H1 (cell line): ENCODE measurements at regions not wholly inside any gene's neighbourhood (a gene's known extent, or its start where the extent isn't known, plus 50 kb on each side); places are given as distances from the start of the nearest gene placed in this dataset.

Experiments used
- CTCF ChIA-PET: fragments of 300-600 bp; sonication (Branson Sonifier 250); formaldehyde crosslinking; loops from one replicate; lab custom pipeline; 2021; ENCODE audit not compliant: partially characterized antibody; lab: Charles Lee
- POLR2A ChIA-PET: fragments of 300-600 bp; sonication (Branson Sonifier 250); formaldehyde crosslinking; loops from one replicate; lab custom pipeline; 2021; ENCODE audit warnings: inconsistent platforms; ENCODE audit not compliant: partially characterized antibody; lab: Charles Lee
- DNase-seq, 2 experiments: peaks; one replicate each; pipeline versions ENCODE4 v3.0.0 to v3.0.0-alpha.2; 2010 to 2022; ENCODE audit warnings: low spot score in 2 of 2, low read depth in 1 of 2, mixed read lengths in 1 of 2
- FAIRE-seq: peaks from 2 replicates; lab custom pipeline; 2011; peaks lifted over from hg19 to GRCh38; lab: Jason Lieb, UNC
- H2AFZ ChIP-seq: 2 replicates; pipeline ENCODE4 v1.8.1; 2012; ENCODE audit warnings: low read length, inconsistent platforms
- H2AK5ac ChIP-seq: 2 replicates; pipeline ENCODE4 v1.6.1; 2013; ENCODE audit warnings: low read depth, low read length
- H2BK120ac ChIP-seq: replicated peaks from 2 replicates; pipeline ENCODE3; 2013; ENCODE audit warnings: low read depth, low read length, inconsistent platforms
- H2BK12ac ChIP-seq: 2 replicates; pipeline ENCODE4 v1.6.1; 2013; ENCODE audit warnings: low read depth, low read length
- H2BK15ac ChIP-seq: 2 replicates; pipeline ENCODE4 v1.6.1; 2013; ENCODE audit warnings: low read length
- H2BK20ac ChIP-seq: 2 replicates; pipeline ENCODE4 v1.6.1; 2013; ENCODE audit warnings: low read length
- H2BK5ac ChIP-seq: 2 replicates; pipeline ENCODE4 v1.6.1; 2013; ENCODE audit warnings: low read depth, low read length
- H3K14ac ChIP-seq: 2 replicates; pipeline ENCODE4 v1.6.1; 2013; ENCODE audit warnings: inconsistent platforms; ENCODE audit not compliant: insufficient read length
- H3K18ac ChIP-seq: 2 replicates; pipeline ENCODE4 v1.6.1; 2013; ENCODE audit warnings: low read length; ENCODE audit errors: extremely low read depth
- H3K23ac ChIP-seq: 2 replicates; pipeline ENCODE4 v1.6.1; 2013; ENCODE audit warnings: inconsistent platforms; ENCODE audit not compliant: insufficient read length
- H3K23me2 ChIP-seq: 2 replicates; pipeline ENCODE4 v1.6.1; 2013; ENCODE audit warnings: low read depth, low read length
- H3K27ac ChIP-seq: 2 replicates; pipeline ENCODE4 v1.6.1; 2011; ENCODE audit warnings: low read depth, low read length, inconsistent platforms
- H3K27me3 ChIP-seq, 4 experiments: replicated peaks in 1 of 4; 1 replicate in 1 of 4; 2 replicates in 3 of 4; pipeline versions ENCODE4 v1.6.1 to v1.8.1; 2011 to 2013; ENCODE audit warnings: low read length in 3 of 4, mild to moderate bottlenecking in 3 of 4, inconsistent platforms in 2 of 4, mixed read lengths in 2 of 4, moderate library complexity in 1 of 4; ENCODE audit not compliant: control insufficient read depth in 3 of 4, insufficient read depth in 3 of 4; ENCODE audit errors: extremely low read depth in 1 of 4
- H3K36me3 ChIP-seq, 4 experiments: 2 replicates each; pipeline versions ENCODE4 v1.6.1 to v1.8.1; 2011 to 2013; ENCODE audit warnings: mild to moderate bottlenecking in 4 of 4, low read length in 3 of 4, moderate library complexity in 2 of 4, control low read depth in 1 of 4, inconsistent platforms in 1 of 4; ENCODE audit not compliant: insufficient read depth in 4 of 4, control insufficient read depth in 2 of 4
- H3K4ac ChIP-seq: replicated peaks from 2 replicates; pipeline ENCODE3; 2013; ENCODE audit warnings: low read length, low read depth, mixed read lengths, inconsistent platforms; ENCODE audit not compliant: insufficient read length
- H3K4me1 ChIP-seq, 4 experiments: replicated peaks in 1 of 4; 1 replicate in 1 of 4; 2 replicates in 3 of 4; pipeline versions ENCODE4 v1.6.1 to v1.8.1; 2011 to 2013; ENCODE audit warnings: low read length in 3 of 4, inconsistent platforms in 2 of 4, mixed read lengths in 1 of 4; ENCODE audit not compliant: insufficient read depth in 4 of 4, control insufficient read depth in 3 of 4
- H3K4me2 ChIP-seq, 2 experiments: 2 replicates each; pipeline versions ENCODE4 v1.6.1 to v1.8.1; 2011 to 2013; ENCODE audit warnings: low read depth in 2 of 2, low read length in 2 of 2, control low read depth in 1 of 2, inconsistent platforms in 1 of 2, mild to moderate bottlenecking in 1 of 2; ENCODE audit not compliant: insufficient read depth in 1 of 2
- H3K4me3 ChIP-seq, 4 experiments: fragments of 200-600, 300-600 bp in 1 of 4; sonication (generic), shearing (Covaris generic), sonication (Bioruptor Twin) in 1 of 4; 2 replicates each; pipeline versions ENCODE4 v1.5.1 to v1.8.1; 2011 to 2016; ENCODE audit warnings: low read length in 4 of 4, low read depth in 3 of 4, control low read depth in 2 of 4, inconsistent platforms in 2 of 4, mild to moderate bottlenecking in 2 of 4, mixed read lengths in 1 of 4, moderate library complexity in 1 of 4; ENCODE audit not compliant: insufficient read depth in 2 of 4; ENCODE audit errors: extremely low read depth in 1 of 4
- H3K56ac ChIP-seq: replicated peaks from 2 replicates; pipeline ENCODE3; 2013; ENCODE audit warnings: low read depth, mild to moderate bottlenecking, mixed read lengths, low read length, inconsistent platforms; ENCODE audit not compliant: insufficient read length
- H3K79me1 ChIP-seq: 2 replicates; pipeline ENCODE4 v1.6.1; 2013; ENCODE audit warnings: low read depth, low read length, control low read depth
- H3K79me2 ChIP-seq, 2 experiments: 2 replicates each; pipeline versions ENCODE4 v1.6.1 to v1.8.1; 2012 to 2013; ENCODE audit warnings: low read length in 2 of 2, mild to moderate bottlenecking in 2 of 2, inconsistent platforms in 1 of 2; ENCODE audit not compliant: insufficient read depth in 2 of 2, control insufficient read depth in 1 of 2
- H3K9ac ChIP-seq, 4 experiments: replicated peaks in 1 of 4; 1 replicate in 1 of 4; 2 replicates in 3 of 4; pipeline versions ENCODE4 v1.6.1 to v1.8.1; 2011 to 2013; ENCODE audit warnings: low read depth in 3 of 4, low read length in 3 of 4, control low read depth in 2 of 4, mild to moderate bottlenecking in 2 of 4, moderate library complexity in 2 of 4, inconsistent platforms in 1 of 4; ENCODE audit errors: extremely low read depth in 1 of 4
- H3K9me3 ChIP-seq, 2 experiments: 2 replicates each; pipeline versions ENCODE4 v1.6.1 to v1.8.1; 2012 to 2013; ENCODE audit warnings: mild to moderate bottlenecking in 2 of 2, moderate library complexity in 2 of 2, control low read depth in 1 of 2, inconsistent platforms in 1 of 2, low read depth in 1 of 2, low read length in 1 of 2, mixed read lengths in 1 of 2; ENCODE audit not compliant: insufficient read depth in 2 of 2
- H4K20me1 ChIP-seq, 2 experiments: replicated peaks in 1 of 2; 2 replicates each; pipeline versions ENCODE3 to v1.8.1; 2011 to 2013; ENCODE audit warnings: inconsistent platforms in 2 of 2, low read length in 2 of 2, mild to moderate bottlenecking in 1 of 2; ENCODE audit not compliant: insufficient read depth in 2 of 2, control insufficient read depth in 1 of 2
- H4K5ac ChIP-seq: 2 replicates; pipeline ENCODE4 v1.6.1; 2013; ENCODE audit warnings: low read length, low read depth, mixed read lengths, inconsistent platforms; ENCODE audit not compliant: insufficient read length
- H4K8ac ChIP-seq: 2 replicates; pipeline ENCODE4 v1.8.0; 2013; ENCODE audit warnings: mild to moderate bottlenecking, moderate library complexity, low read length, inconsistent platforms; ENCODE audit not compliant: insufficient read depth; ENCODE audit errors: extremely low read depth
- H4K91ac ChIP-seq: replicated peaks from 2 replicates; pipeline ENCODE3; 2013; ENCODE audit warnings: low read length, mixed read lengths, inconsistent platforms; ENCODE audit not compliant: insufficient read length
- CBX8 ChIP-seq: fragments of 300-800, 300-1000 bp; sonication (generic); IDR thresholded peaks from 2 replicates; pipeline ENCODE4 v1.7.1; 2016; ENCODE audit warnings: low read depth, low read length, borderline replicate concordance
- CTBP2 ChIP-seq: IDR thresholded peaks from 2 replicates; pipeline ENCODE4 v1.7.0; 2011; ENCODE audit warnings: borderline replicate concordance, mild to moderate bottlenecking, moderate library complexity, mixed read lengths, low read length; ENCODE audit not compliant: insufficient read depth, insufficient read length
- EGR1 ChIP-seq: IDR thresholded peaks from 2 replicates; pipeline ENCODE4 v1.6.1; 2011; ENCODE audit warnings: low read depth, low read length, borderline replicate concordance
- SIRT6 ChIP-seq: IDR thresholded peaks from one replicate; pipeline ENCODE4 v1.7.1; 2012; ENCODE audit warnings: low read length, inconsistent platforms
- SIX5 ChIP-seq: IDR thresholded peaks from 2 replicates; pipeline ENCODE4 v1.6.1; 2011; ENCODE audit warnings: mild to moderate bottlenecking, low read depth, low read length
- SP2 ChIP-seq: IDR thresholded peaks from 2 replicates; pipeline ENCODE4 v1.6.1; 2012; ENCODE audit warnings: mild to moderate bottlenecking, low read length, inconsistent platforms
- TAF1 ChIP-seq: IDR thresholded peaks from 2 replicates; pipeline ENCODE4 v1.6.1; 2011; ENCODE audit warnings: mild to moderate bottlenecking, low read depth, low read length
- TBP ChIP-seq: IDR thresholded peaks from 2 replicates; pipeline ENCODE4 v1.6.1; 2011; ENCODE audit warnings: low read depth, low read length, improper control_type of control experiment
- WGBS, 2 experiments: shearing (Covaris generic) in 1 of 2; methylation state at CpG; one replicate each; pipeline versions ENCODE4 v1.1.6 to v1.1.7; 2013 to 2015; ENCODE audit warnings: low lambda C conversion rate in 2 of 2, mixed read lengths in 2 of 2, inconsistent platforms in 1 of 2, low coverage in 1 of 2, missing lambda C conversion rate in 1 of 2; ENCODE audit not compliant: insufficient replicate concordance in 2 of 2, insufficient coverage in 1 of 2, insufficient read length in 1 of 2; ENCODE audit errors: extremely low coverage in 1 of 2, missing lambda C conversion rate in 1 of 2; 5-methylcytosine and 5-hydroxymethylcytosine counted together

GRCh38 chr1:238581332-238581731, 690.6 kb upstream of the ZP4 start:
- Histone ChIP-seq H2BK12ac (no peak overlapping the region), H2BK15ac (no peak overlapping the region), H4K8ac (no peak overlapping the region), H3K36me3 (no peaks in the 10 kb centered on the region), H3K79me1 (no peaks in the 10 kb centered on the region), H3K27ac (no peak overlapping the region), H3K9me3 (no peaks in the 10 kb centered on the region), H3K4ac (no peak overlapping the region), H2AFZ (no peak overlapping the region), H3K23me2 (no peaks in the 10 kb centered on the region), H3K14ac (no peak overlapping the region), H3K9ac (no peak overlapping the region), H3K56ac (no peak overlapping the region), H3K27me3 (no peaks in the 10 kb centered on the region), H3K4me1 (no peaks in the 10 kb centered on the region), H4K20me1 (no peaks in the 10 kb centered on the region), H2BK20ac (no peak overlapping the region), H3K18ac (no peak overlapping the region), H4K5ac (no peak overlapping the region), H2BK120ac (no peak overlapping the region), H3K23ac (no peak overlapping the region), H3K4me2 (no peak overlapping the region), H2AK5ac (no peak overlapping the region), H2BK5ac (no peak overlapping the region), H4K91ac (no peak overlapping the region), H3K4me3 (no peak overlapping the region), H3K79me2 (no peaks in the 10 kb centered on the region)
- 90% methylated on average over 2 of the region's 2 CpGs; no CpG with 5 or more reads in 1 of the 2 experiments for WGBS, 2 experiments
- TF ChIP-seq EGR1: no peak
- TF ChIP-seq SIRT6: no peak
- TF ChIP-seq TAF1: no peak
- TF ChIP-seq TBP: no peak
- no peak for TF ChIP-seq CBX8
- no peak for TF ChIP-seq SIX5
- TF ChIP-seq SP2: no peak
- no peak for TF ChIP-seq CTBP2
- ChIA-PET CTCF (no interaction called here), POLR2A (no interaction called here)
- DNase-seq (no peak), FAIRE-seq (no peak)
